ENCODE measurements at regions not wholly inside any gene's neighbourhood (a gene's known extent, or its start where the extent isn't known, plus 50 kb on each side); places are given as distances from the start of the nearest gene placed in this dataset.

GRCh38 chr4:123580981-123581664, 184.5 kb downstream of the SPRY1 start:
- Histone ChIP-seq H3K27ac (ENCODE audit: low read depth in 2 of 2, low read length in 2 of 2) (no peak overlapping the region), H3K27me3 (ENCODE audit: control insufficient read depth, insufficient read depth, low read length) (no peaks in the 10 kb centered on the region), H3K9me3 (ENCODE audit: control insufficient read depth in 2 of 3, insufficient read depth in 1 of 3, low read length in 3 of 3) (peaks cover 0 to 12% (median 0%) of the 10 kb centered on the region in 3 donors), H3K36me3 (ENCODE audit: control insufficient read depth in 2 of 3, insufficient read depth in 3 of 3, low read length in 3 of 3) (no peaks in the 10 kb centered on the region), H3K9ac (ENCODE audit: low read length in 3 of 3) (no peak overlapping the region), H3K4me3 (ENCODE audit: low read length in 3 of 3) (no peak overlapping the region), H3K4me1 (ENCODE audit: control insufficient read depth in 2 of 3, insufficient read depth in 2 of 3, low read depth in 1 of 3, low read length in 3 of 3) (no peaks in the 10 kb centered on the region)
- DNase-seq (no peak), FAIRE-seq (no peak)
- intact Hi-C loops (cut with DNase I) = no loop called here
- TF ChIP-seq, protein P1, sequence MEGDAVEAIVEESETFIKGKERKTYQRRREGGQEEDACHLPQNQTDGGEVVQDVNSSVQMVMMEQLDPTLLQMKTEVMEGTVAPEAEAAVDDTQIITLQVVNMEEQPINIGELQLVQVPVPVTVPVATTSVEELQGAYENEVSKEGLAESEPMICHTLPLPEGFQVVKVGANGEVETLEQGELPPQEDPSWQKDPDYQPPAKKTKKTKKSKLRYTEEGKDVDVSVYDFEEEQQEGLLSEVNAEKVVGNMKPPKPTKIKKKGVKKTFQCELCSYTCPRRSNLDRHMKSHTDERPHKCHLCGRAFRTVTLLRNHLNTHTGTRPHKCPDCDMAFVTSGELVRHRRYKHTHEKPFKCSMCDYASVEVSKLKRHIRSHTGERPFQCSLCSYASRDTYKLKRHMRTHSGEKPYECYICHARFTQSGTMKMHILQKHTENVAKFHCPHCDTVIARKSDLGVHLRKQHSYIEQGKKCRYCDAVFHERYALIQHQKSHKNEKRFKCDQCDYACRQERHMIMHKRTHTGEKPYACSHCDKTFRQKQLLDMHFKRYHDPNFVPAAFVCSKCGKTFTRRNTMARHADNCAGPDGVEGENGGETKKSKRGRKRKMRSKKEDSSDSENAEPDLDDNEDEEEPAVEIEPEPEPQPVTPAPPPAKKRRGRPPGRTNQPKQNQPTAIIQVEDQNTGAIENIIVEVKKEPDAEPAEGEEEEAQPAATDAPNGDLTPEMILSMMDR (IDR thresholded peaks at IDR 0.05; ENCODE audit: borderline replicate concordance, extremely low read depth, insufficient read depth) = no peak

DNA sequence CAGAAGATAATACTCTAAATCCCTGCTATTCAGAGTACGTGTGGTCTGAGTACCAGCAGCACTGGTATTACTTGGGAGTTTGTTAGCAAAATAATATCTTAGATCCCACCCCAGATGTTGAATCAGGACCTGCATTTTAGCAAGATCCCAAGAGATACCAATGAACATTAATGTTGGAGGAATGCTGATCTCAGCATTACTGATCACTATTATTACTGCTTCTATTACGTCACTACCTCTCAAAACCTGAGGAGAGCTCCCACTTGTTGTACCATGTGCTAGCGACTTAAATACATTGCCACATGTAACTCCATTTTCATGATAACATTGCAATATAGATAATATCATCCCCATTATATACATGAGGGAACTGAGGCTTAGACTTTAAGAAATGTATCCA, 185.2 kb downstream of the SPRY1 start:
- TF ChIP-seq, protein P1 (IDR thresholded peaks at IDR 0.05; ENCODE audit: borderline replicate concordance, extremely low read depth, insufficient read depth) = no peak
- no peak overlapping the region for H3K27ac ChIP-seq (ENCODE audit: low read depth in 2 of 2, low read length in 2 of 2)
- FAIRE-seq = no peak

DNA sequence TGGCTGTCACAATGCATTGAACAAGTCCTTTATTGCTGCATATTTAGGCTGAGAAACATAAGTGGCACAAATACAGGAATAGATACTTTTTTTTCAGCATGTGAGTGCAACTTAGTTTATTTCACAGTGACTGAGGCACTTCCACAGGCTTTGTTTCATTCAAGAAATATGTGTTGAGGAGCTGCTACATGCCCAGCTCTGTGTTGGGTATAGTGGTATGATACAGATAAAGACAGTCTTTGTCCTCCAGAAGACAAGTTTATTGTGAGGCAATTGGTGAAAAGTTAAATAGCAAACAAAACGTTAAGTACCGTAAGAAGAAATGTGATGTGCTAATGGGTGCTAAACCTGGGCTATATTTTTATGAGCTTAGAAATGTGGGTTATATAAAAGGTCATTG, 186.4 kb downstream of the SPRY1 start:
- TF ChIP-seq, protein P1 (IDR thresholded peaks at IDR 0.05; ENCODE audit: borderline replicate concordance, extremely low read depth, insufficient read depth) = no peak
- Histone ChIP-seq H3K27ac (ENCODE audit: low read depth in 2 of 2, low read length in 2 of 2) (no peak overlapping the region), H3K9me3 (ENCODE audit: control insufficient read depth in 2 of 3, insufficient read depth in 1 of 3, low read length in 3 of 3) (peaks cover 0 to 12% (median 0%) of the 10 kb centered on the region in 3 donors), H3K4me1 (ENCODE audit: control insufficient read depth in 2 of 3, insufficient read depth in 2 of 3, low read depth in 1 of 3, low read length in 3 of 3) (peaks cover 0 to under 1% (median 0%) of the 10 kb centered on the region in 3 donors), H3K4me3 (ENCODE audit: low read length in 3 of 3) (no peak overlapping the region), H3K9ac (ENCODE audit: low read length in 3 of 3) (no peak overlapping the region), H3K27me3 (ENCODE audit: control insufficient read depth, insufficient read depth, low read length) (no peaks in the 10 kb centered on the region), H3K36me3 (ENCODE audit: control insufficient read depth in 2 of 3, insufficient read depth in 3 of 3, low read length in 3 of 3) (no peaks in the 10 kb centered on the region)
- FAIRE-seq (no peak), DNase-seq (no peak)
- intact Hi-C loops (cut with DNase I) = no loop called here

More for the DNA sequence above, 185.2 kb downstream of the SPRY1 start:
- no peaks in the 10 kb centered on the region for H3K4me1 ChIP-seq (ENCODE audit: control insufficient read depth in 2 of 3, insufficient read depth in 2 of 3, low read depth in 1 of 3, low read length in 3 of 3)
- no peak overlapping the region for H3K9ac ChIP-seq (ENCODE audit: low read length in 3 of 3)
- intact Hi-C loops (cut with DNase I) = no loop called here
- no peak for DNase-seq
- H3K27me3 ChIP-seq (ENCODE audit: control insufficient read depth, insufficient read depth, low read length) = no peaks in the 10 kb centered on the region
- H3K9me3 ChIP-seq (ENCODE audit: control insufficient read depth in 2 of 3, insufficient read depth in 1 of 3, low read length in 3 of 3) = peaks cover 0 to 12% (median 0%) of the 10 kb centered on the region in 3 donors
- no peaks in the 10 kb centered on the region for H3K36me3 ChIP-seq (ENCODE audit: control insufficient read depth in 2 of 3, insufficient read depth in 3 of 3, low read length in 3 of 3)
- H3K4me3 ChIP-seq (ENCODE audit: low read length in 3 of 3) = no peak overlapping the region
